ENCODE measurements at regions not wholly inside any gene's neighbourhood (a gene's known extent, or its start where the extent isn't known, plus 50 kb on each side); places are given as distances from the start of the nearest gene placed in this dataset.

- Histone ChIP-seq H3K79me2 (ENCODE audit: control insufficient read depth, low read length) (no peaks in the 10 kb centered on the region), H3K9me3 (ENCODE audit: control insufficient read depth, insufficient read depth, low read length) (no peaks in the 10 kb centered on the region), H3K9me2 (replicated peaks; ENCODE audit: control insufficient read depth, low read length) (no peaks in the 10 kb centered on the region), H3K4me3 (ENCODE audit: low read length) (no peak overlapping the region), H3F3A (ENCODE audit: control insufficient read depth, insufficient read depth) (no peaks in the 10 kb centered on the region), H3K27ac (ENCODE audit: low read depth, low read length) (no peak overlapping the region), H3K36me3 (ENCODE audit: control insufficient read depth, low read length) (no peaks in the 10 kb centered on the region), H4K20me1 (ENCODE audit: control insufficient read depth, insufficient read depth, low read depth, low read length) (no peaks in the 10 kb centered on the region), H3K4me2 (ENCODE audit: low read length) (no peak overlapping the region), H3K4me1 (ENCODE audit: control insufficient read depth, low read length) (no peaks in the 10 kb centered on the region), H3K27me3 (ENCODE audit: control insufficient read depth, low read length) (no peaks in the 10 kb centered on the region)
- no peak for TF ChIP-seq CTCF (IDR thresholded peaks at IDR 0.05; ENCODE audit: low read depth, low read length, poor library complexity, severe bottlenecking)
- no peak for TF ChIP-seq EZH2phosphoT487 (IDR thresholded peaks at IDR 0.05; ENCODE audit: borderline replicate concordance, low read length)
Observed at GRCh38 chr2:82823892-82824291, 1635.2 kb downstream of the SUCLG1 start.

- Histone ChIP-seq H3K4me2 (ENCODE audit: low read length) (no peak overlapping the region), H3K4me1 (ENCODE audit: control insufficient read depth, low read length) (no peaks in the 10 kb centered on the region), H4K20me1 (ENCODE audit: control insufficient read depth, insufficient read depth, low read depth, low read length) (no peaks in the 10 kb centered on the region), H3K4me3 (ENCODE audit: low read length) (no peak overlapping the region), H3K36me3 (ENCODE audit: control insufficient read depth, low read length) (no peaks in the 10 kb centered on the region), H3K27me3 (ENCODE audit: control insufficient read depth, low read length) (no peaks in the 10 kb centered on the region), H3K9me2 (replicated peaks; ENCODE audit: control insufficient read depth, low read length) (no peaks in the 10 kb centered on the region), H3K27ac (ENCODE audit: low read depth, low read length) (no peak overlapping the region), H3F3A (ENCODE audit: control insufficient read depth, insufficient read depth) (no peaks in the 10 kb centered on the region), H3K9me3 (ENCODE audit: control insufficient read depth, insufficient read depth, low read length) (no peaks in the 10 kb centered on the region), H3K79me2 (ENCODE audit: control insufficient read depth, low read length) (no peaks in the 10 kb centered on the region)
- TF ChIP-seq CTCF (IDR thresholded peaks at IDR 0.05; ENCODE audit: low read depth, low read length, poor library complexity, severe bottlenecking) (no peak), EZH2phosphoT487 (IDR thresholded peaks at IDR 0.05; ENCODE audit: borderline replicate concordance, low read length) (no peak)
Observed at GRCh38 chr2:82819951-82820350, 1639.1 kb downstream of the SUCLG1 start.

GRCh38 chr2:82814146-82814545 is 1644.9 kb downstream of the SUCLG1 start:
- Histone ChIP-seq H3K27me3 (ENCODE audit: control insufficient read depth, low read length) (no peaks in the 10 kb centered on the region), H3K36me3 (ENCODE audit: control insufficient read depth, low read length) (no peaks in the 10 kb centered on the region), H3K9me2 (replicated peaks; ENCODE audit: control insufficient read depth, low read length) (no peaks in the 10 kb centered on the region), H3K4me3 (ENCODE audit: low read length) (no peak overlapping the region), H3F3A (ENCODE audit: control insufficient read depth, insufficient read depth) (no peaks in the 10 kb centered on the region), H3K4me2 (ENCODE audit: low read length) (no peak overlapping the region), H3K27ac (ENCODE audit: low read depth, low read length) (no peak overlapping the region), H3K9me3 (ENCODE audit: control insufficient read depth, insufficient read depth, low read length) (no peaks in the 10 kb centered on the region), H3K4me1 (ENCODE audit: control insufficient read depth, low read length) (no peaks in the 10 kb centered on the region), H3K79me2 (ENCODE audit: control insufficient read depth, low read length) (no peaks in the 10 kb centered on the region), H4K20me1 (ENCODE audit: control insufficient read depth, insufficient read depth, low read depth, low read length) (no peaks in the 10 kb centered on the region)
- no peak for TF ChIP-seq EZH2phosphoT487 (IDR thresholded peaks at IDR 0.05; ENCODE audit: borderline replicate concordance, low read length)
- no peak for TF ChIP-seq CTCF (IDR thresholded peaks at IDR 0.05; ENCODE audit: low read depth, low read length, poor library complexity, severe bottlenecking)

- H3K27me3 ChIP-seq (ENCODE audit: control insufficient read depth, low read length) = no peaks in the 10 kb centered on the region
- TF ChIP-seq EZH2phosphoT487 (IDR thresholded peaks at IDR 0.05; ENCODE audit: borderline replicate concordance, low read length) = no peak
- no peak for TF ChIP-seq CTCF (IDR thresholded peaks at IDR 0.05; ENCODE audit: low read depth, low read length, poor library complexity, severe bottlenecking)
- H4K20me1 ChIP-seq (ENCODE audit: control insufficient read depth, insufficient read depth, low read depth, low read length) = no peaks in the 10 kb centered on the region
- no peak overlapping the region for H3K4me3 ChIP-seq (ENCODE audit: low read length)
- no peak overlapping the region for H3K4me2 ChIP-seq (ENCODE audit: low read length)
- no peaks in the 10 kb centered on the region for H3K36me3 ChIP-seq (ENCODE audit: control insufficient read depth, low read length)
- no peaks in the 10 kb centered on the region for H3K79me2 ChIP-seq (ENCODE audit: control insufficient read depth, low read length)
- H3K4me1 ChIP-seq (ENCODE audit: control insufficient read depth, low read length) = no peaks in the 10 kb centered on the region
- H3K9me3 ChIP-seq (ENCODE audit: control insufficient read depth, insufficient read depth, low read length) = no peaks in the 10 kb centered on the region
- H3F3A ChIP-seq (ENCODE audit: control insufficient read depth, insufficient read depth) = no peaks in the 10 kb centered on the region
- no peaks in the 10 kb centered on the region for H3K9me2 ChIP-seq (replicated peaks; ENCODE audit: control insufficient read depth, low read length)
- H3K27ac ChIP-seq (ENCODE audit: low read depth, low read length) = no peak overlapping the region
Observed at GRCh38 chr2:82811946-82812345, 1647.1 kb downstream of the SUCLG1 start.

Measured in DOHH2 (cell line).